ENCODE measurements at regions not wholly inside any gene's neighbourhood (a gene's known extent, or its start where the extent isn't known, plus 50 kb on each side); places are given as distances from the start of the nearest gene placed in this dataset.

DNA sequence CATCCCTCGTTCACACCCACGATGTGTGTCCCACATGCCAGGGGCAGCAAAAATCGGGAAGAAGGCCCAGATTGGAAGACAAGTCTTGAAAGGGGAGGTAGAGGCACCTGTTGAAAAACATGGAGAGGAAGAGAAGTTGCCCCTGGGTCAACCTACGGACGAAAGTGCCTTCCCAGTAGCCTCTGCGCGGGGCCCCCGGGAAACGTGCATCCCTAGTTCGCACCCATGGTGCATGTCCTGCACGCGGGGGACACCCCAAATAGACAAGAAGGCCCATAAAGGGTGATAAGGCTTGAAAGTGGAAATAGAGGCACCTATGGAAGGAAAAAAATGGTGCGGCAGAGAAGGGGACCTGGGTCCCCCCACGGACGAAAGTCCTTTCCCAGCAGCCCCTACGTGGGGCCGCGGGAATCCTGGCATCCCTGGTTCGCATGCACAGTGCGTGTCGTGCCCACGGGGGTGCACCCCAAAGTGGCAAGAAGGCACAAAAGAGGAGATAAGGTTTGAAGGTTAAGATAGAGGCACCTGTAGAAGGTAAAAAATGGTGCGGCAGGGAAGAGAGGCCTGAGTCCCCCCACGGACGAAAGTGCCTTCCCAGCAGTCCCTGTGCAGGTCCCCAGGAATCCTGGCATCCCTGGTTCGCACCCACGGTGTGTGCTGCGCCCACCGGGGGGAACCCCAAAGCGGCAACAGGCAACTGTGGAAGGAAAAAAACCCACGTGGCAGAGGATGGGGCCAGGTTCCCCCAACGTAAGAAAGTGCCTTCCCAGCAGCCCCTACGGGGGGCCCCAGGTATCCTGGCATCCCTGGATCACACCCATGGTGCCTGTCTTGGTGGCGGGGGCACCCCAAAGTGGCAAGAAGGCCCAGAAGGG lies 278.3 kb downstream of the ALG10 start:
- TF ChIP-seq POLR2A (IDR thresholded peaks at IDR 0.05) = no peak
- TF ChIP-seq, protein P1, sequence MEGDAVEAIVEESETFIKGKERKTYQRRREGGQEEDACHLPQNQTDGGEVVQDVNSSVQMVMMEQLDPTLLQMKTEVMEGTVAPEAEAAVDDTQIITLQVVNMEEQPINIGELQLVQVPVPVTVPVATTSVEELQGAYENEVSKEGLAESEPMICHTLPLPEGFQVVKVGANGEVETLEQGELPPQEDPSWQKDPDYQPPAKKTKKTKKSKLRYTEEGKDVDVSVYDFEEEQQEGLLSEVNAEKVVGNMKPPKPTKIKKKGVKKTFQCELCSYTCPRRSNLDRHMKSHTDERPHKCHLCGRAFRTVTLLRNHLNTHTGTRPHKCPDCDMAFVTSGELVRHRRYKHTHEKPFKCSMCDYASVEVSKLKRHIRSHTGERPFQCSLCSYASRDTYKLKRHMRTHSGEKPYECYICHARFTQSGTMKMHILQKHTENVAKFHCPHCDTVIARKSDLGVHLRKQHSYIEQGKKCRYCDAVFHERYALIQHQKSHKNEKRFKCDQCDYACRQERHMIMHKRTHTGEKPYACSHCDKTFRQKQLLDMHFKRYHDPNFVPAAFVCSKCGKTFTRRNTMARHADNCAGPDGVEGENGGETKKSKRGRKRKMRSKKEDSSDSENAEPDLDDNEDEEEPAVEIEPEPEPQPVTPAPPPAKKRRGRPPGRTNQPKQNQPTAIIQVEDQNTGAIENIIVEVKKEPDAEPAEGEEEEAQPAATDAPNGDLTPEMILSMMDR (IDR thresholded peaks at IDR 0.05) = no peak

Measured in testis (tissue), 2 donors.